Esophagus muscularis mucosa (tissue), 4 donors: ENCODE measurements at regions not wholly inside any gene's neighbourhood (a gene's known extent, or its start where the extent isn't known, plus 50 kb on each side); places are given as distances from the start of the nearest gene placed in this dataset.

Source experiments
- DNase-seq: peaks from one replicate; pipeline ENCODE4 v3.0.0-alpha.2; 2017; ENCODE audit errors: extremely low spot score
- H3K27ac ChIP-seq, 4 donors: fragments of 200-600 bp; sonication (generic); replicated peaks in 1 of 4; 1 replicate in 3 of 4; 2 replicates in 1 of 4; pipeline ENCODE4 v1.5.1; 2016 to 2019; ENCODE audit warnings: mild to moderate bottlenecking in 1 of 4
- H3K27me3 ChIP-seq, 4 donors: fragments of 200-600 bp; sonication (generic); one replicate each; pipeline versions ENCODE4 v1.5.1 to v1.6.0; 2016 to 2019
- H3K36me3 ChIP-seq, 4 donors: fragments of 200-600 bp; sonication (generic); one replicate each; pipeline ENCODE4 v1.5.1; 2016 to 2019
- H3K4me1 ChIP-seq, 4 donors: fragments of 200-600 bp; sonication (generic); one replicate each; pipeline ENCODE4 v1.5.1; 2016 to 2019
- H3K4me3 ChIP-seq, 4 donors: fragments of 200-600 bp; sonication (generic); 1 replicate in 2 of 4; 2 replicates in 2 of 4; pipeline ENCODE4 v1.5.1; 2016 to 2019; ENCODE audit warnings: mild to moderate bottlenecking in 4 of 4, moderate library complexity in 1 of 4
- H3K9me3 ChIP-seq, 4 donors: fragments of 200-600 bp; sonication (generic); 1 replicate in 3 of 4; 2 replicates in 1 of 4; pipeline ENCODE4 v1.5.1; 2016 to 2019
- EP300 ChIP-seq: sonication (generic); formaldehyde crosslinking; IDR thresholded peaks from one replicate; pipeline ENCODE4 v1.6.1; 2017; ENCODE audit warnings: antibody characterized with exemption
- POLR2A ChIP-seq: fragments of 450-650 bp; IDR thresholded peaks from one replicate; pipeline ENCODE4 v1.6.1; 2017; ENCODE audit warnings: antibody characterized with exemption, moderate library complexity, mild to moderate bottlenecking, low read depth
- POLR2AphosphoS5 ChIP-seq, 2 donors: sonication (generic); formaldehyde crosslinking; IDR thresholded peaks; one replicate each; pipeline ENCODE4 v1.6.1; 2017; ENCODE audit warnings: antibody characterized with exemption in 2 of 2
- WGBS: methylation state at CpG from one replicate; pipeline ENCODE4 v1.1.5; 2018; 5-methylcytosine and 5-hydroxymethylcytosine counted together
- intact Hi-C: fragments of 100-400 bp; cut with DNase I; formaldehyde crosslinking; loops from one replicate; pipeline ENCODE4 v1.15.1; 2023
- TF ChIP-seq, protein P1 (sequence below), 3 experiments: fragments of 200-600 bp in 2 of 3; fragments of 450-650 bp in 1 of 3; sonication (generic) in 2 of 3; IDR thresholded peaks; one replicate each; pipeline ENCODE4 v1.5.1; 2017 to 2019; ENCODE audit warnings: antibody characterized with exemption in 3 of 3, mild to moderate bottlenecking in 2 of 3, moderate library complexity in 1 of 3

DNA sequence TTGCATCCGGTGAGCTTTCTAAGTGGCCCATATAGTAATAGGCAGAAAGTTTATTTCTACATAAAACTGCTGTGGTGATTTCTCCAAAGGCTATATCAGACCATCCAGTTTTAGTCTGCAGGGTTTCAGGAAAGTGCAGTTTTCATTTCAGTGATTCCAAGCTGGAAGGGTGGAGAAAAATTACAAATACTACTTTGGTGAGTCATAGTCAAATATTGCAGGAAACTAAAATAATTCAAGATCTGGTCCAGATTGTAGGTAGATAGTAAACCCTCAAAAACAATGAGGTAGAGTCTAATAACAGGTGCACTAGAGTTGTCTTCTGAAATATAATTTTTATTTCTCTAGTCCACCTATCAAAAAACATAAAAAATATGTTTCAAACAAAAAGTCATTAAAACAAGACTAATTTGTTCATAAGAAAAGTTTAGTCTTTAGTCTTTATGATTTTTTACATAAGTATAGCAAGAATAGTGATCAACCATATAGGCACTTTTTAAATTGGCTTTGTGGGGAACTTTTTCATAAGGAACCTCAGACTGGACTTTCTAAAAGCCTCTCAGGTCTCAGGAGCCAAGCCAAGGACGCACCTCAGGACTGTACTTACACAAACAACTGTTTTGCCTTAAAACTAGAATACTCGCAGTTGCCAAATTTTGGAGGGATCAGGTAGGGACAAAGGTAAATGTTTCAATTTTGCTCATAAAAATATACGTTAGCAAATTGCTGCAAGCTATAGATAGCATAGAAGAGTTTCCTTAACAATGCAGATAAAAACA lies 101.8 kb upstream of the TLR3 start:
- intact Hi-C loops, result no loop called here
- 91% methylated on average over 4 of the region's 4 CpGs for WGBS
- peaks cover 0 to 13% (median 9%) of the 10 kb centered on the region in 4 donors for H3K4me1 ChIP-seq
- TF ChIP-seq, protein P1, sequence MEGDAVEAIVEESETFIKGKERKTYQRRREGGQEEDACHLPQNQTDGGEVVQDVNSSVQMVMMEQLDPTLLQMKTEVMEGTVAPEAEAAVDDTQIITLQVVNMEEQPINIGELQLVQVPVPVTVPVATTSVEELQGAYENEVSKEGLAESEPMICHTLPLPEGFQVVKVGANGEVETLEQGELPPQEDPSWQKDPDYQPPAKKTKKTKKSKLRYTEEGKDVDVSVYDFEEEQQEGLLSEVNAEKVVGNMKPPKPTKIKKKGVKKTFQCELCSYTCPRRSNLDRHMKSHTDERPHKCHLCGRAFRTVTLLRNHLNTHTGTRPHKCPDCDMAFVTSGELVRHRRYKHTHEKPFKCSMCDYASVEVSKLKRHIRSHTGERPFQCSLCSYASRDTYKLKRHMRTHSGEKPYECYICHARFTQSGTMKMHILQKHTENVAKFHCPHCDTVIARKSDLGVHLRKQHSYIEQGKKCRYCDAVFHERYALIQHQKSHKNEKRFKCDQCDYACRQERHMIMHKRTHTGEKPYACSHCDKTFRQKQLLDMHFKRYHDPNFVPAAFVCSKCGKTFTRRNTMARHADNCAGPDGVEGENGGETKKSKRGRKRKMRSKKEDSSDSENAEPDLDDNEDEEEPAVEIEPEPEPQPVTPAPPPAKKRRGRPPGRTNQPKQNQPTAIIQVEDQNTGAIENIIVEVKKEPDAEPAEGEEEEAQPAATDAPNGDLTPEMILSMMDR (IDR thresholded peaks at IDR 0.05), result no peak
- no peak for TF ChIP-seq EP300
- TF ChIP-seq POLR2A, result no peak
- no peak for TF ChIP-seq POLR2AphosphoS5 (IDR thresholded peaks at IDR 0.05)
- no peaks in the 10 kb centered on the region for H3K9me3 ChIP-seq
- H3K4me3 ChIP-seq, result no peak overlapping the region
- no peaks in the 10 kb centered on the region for H3K27me3 ChIP-seq
- no peak for DNase-seq
- peak overlapping the region in 2 of 4 donors; percentile 17 to 31 for H3K27ac ChIP-seq
- H3K36me3 ChIP-seq, result no peaks in the 10 kb centered on the region

DNA sequence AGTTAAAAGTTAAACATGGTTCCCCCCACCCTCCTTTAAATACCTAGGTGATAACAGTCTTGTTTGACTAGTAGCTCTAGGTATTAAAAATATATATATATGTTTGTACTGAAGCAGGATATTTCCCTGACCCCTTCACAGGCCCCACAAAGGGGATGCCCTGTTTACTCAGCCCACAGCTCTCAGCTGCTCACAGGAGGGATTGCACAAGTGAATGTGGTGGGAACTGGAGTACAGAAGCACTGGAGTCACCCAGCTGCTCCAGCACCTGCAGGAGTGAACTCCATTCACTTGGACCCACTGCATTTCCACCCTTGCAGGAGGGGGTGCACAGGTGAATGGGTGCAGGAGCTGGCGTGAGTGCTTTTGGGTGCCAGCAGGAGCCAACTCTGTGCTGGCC lies 99.3 kb upstream of the TLR3 start:
- 100% methylated on average over 1 of the region's 1 CpG for WGBS
- H3K4me3 ChIP-seq, result no peak overlapping the region
- intact Hi-C loops, result no loop called here
- TF ChIP-seq POLR2AphosphoS5 (IDR thresholded peaks at IDR 0.05), result no peak
- TF ChIP-seq, protein P1 (IDR thresholded peaks at IDR 0.05), result no peak
- DNase-seq, result no peak
- H3K27ac ChIP-seq, result no peak overlapping the region
- H3K4me1 ChIP-seq, result peaks cover 0 to 13% (median 9%) of the 10 kb centered on the region in 4 donors
- no peaks in the 10 kb centered on the region for H3K9me3 ChIP-seq
- no peaks in the 10 kb centered on the region for H3K36me3 ChIP-seq
- no peaks in the 10 kb centered on the region for H3K27me3 ChIP-seq

DNA sequence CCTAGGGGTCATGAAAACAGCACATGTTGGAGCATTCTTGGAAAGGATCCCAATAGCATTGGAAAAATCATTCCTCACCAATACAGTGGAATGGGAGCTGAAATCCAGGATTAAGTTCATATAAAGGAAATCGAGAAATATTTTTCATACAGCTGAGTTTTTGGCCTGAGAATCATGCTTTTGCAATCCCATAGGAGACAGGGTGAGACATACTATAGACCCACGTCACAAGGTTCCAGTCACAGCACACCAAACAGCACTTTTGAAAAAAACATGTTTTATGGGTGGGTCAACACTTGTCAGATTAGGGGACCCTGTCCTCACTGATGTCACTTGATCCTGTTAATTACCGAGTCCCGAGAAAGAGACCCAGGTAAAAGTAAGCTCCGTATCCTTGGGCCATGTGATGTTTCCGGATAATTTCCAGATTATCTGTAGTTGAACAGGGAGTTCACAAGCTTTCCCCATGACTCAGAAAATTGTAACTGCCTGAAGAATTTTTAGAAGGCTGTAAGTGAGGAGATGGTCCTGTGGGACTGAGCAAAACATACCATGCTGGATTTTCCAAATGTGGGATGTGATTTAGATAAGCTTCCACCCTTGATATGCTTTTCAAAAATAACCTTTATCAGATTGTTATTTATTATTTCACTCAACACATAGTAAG lies 80.9 kb upstream of the TLR3 start:
- TF ChIP-seq, protein P1 (IDR thresholded peaks at IDR 0.05), result no peak
- no peak for TF ChIP-seq POLR2AphosphoS5 (IDR thresholded peaks at IDR 0.05)
- no peak for TF ChIP-seq EP300
- no peak for TF ChIP-seq POLR2A
- peaks cover 0 to 10% (median 3%) of the 10 kb centered on the region in 4 donors for H3K9me3 ChIP-seq
- no peaks in the 10 kb centered on the region for H3K27me3 ChIP-seq
- 85% methylated on average over 6 of the region's 6 CpGs for WGBS
- intact Hi-C loops, result no loop called here
- H3K4me3 ChIP-seq, result no peak overlapping the region
- no peak overlapping the region for H3K27ac ChIP-seq
- H3K4me1 ChIP-seq, result no peaks in the 10 kb centered on the region
- DNase-seq, result no peak
- no peaks in the 10 kb centered on the region for H3K36me3 ChIP-seq

DNA sequence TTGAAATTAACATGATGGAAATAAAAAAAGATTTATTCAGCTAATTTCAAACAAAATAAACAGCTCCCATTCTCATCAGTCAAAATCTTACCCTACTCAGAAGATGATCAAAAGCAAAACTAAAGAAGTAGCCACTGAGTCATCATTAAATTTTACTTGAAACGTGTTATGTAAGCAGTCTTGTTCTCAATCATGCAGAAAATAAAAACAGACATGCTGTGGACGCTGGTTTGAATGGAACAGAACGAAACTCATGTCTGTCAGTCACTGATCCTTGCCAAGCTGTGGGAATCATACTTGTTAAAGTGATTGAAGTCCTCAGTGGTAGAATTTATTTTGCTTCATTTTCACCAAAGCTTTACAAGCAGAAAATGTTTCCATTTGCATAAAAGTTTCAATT lies 77.2 kb upstream of the TLR3 start:
- H3K4me3 ChIP-seq, result no peak overlapping the region
- H3K9me3 ChIP-seq, result no peaks in the 10 kb centered on the region
- no peaks in the 10 kb centered on the region for H3K36me3 ChIP-seq
- no peak for DNase-seq
- WGBS, result 69% methylated on average over 3 of the region's 3 CpGs
- intact Hi-C loops, result no loop called here
- H3K27me3 ChIP-seq, result no peaks in the 10 kb centered on the region
- TF ChIP-seq POLR2A, result no peak
- no peak for TF ChIP-seq EP300
- TF ChIP-seq, protein P1 (IDR thresholded peaks at IDR 0.05), result no peak
- no peak for TF ChIP-seq POLR2AphosphoS5 (IDR thresholded peaks at IDR 0.05)
- no peak overlapping the region for H3K27ac ChIP-seq
- no peaks in the 10 kb centered on the region for H3K4me1 ChIP-seq
